C4-2B (cell line): ENCODE measurements at regions not wholly inside any gene's neighbourhood (a gene's known extent, or its start where the extent isn't known, plus 50 kb on each side); places are given as distances from the start of the nearest gene placed in this dataset.

ENCODE experiments used
- CTCF ChIP-seq: fragments of 450-650 bp; conservative IDR thresholded peaks from 2 replicates; pipeline ENCODE4 v1.5.1; 2017; ENCODE audit warnings: mild to moderate bottlenecking
- ZFX ChIP-seq: fragments of 450-650 bp; IDR thresholded peaks from 2 replicates; pipeline ENCODE4 v1.6.1; 2017

GRCh38 chr11:87803748-87804147 lies 371.5 kb downstream of the RAB38 start:
- no peak for TF ChIP-seq CTCF
- no peak for TF ChIP-seq ZFX
